Thoracic aorta (tissue), 2 donors: ENCODE measurements at regions not wholly inside any gene's neighbourhood (a gene's known extent, or its start where the extent isn't known, plus 50 kb on each side); places are given as distances from the start of the nearest gene placed in this dataset.

ENCODE experiments used
- ATAC-seq: fragments of 150-250 bp; one replicate; pipeline ENCODE4 v1.8.0; 2017; ENCODE audit warnings: low read depth; ENCODE audit not compliant: insufficient number of reproducible peaks, low FRiP score
- DNase-seq: peaks from one replicate; pipeline ENCODE4 v3.0.0-alpha.2; 2020; ENCODE audit warnings: low spot score
- H3K27ac ChIP-seq, 2 donors: fragments of 200-600 bp; sonication (generic); 1 replicate in 1 of 2; 2 replicates in 1 of 2; pipeline ENCODE4 v1.5.1; 2016; ENCODE audit warnings: mild to moderate bottlenecking in 2 of 2, moderate library complexity in 2 of 2
- H3K27me3 ChIP-seq: fragments of 200-600 bp; sonication (generic); replicated peaks from 2 replicates; pipeline ENCODE4 v1.6.0; 2016; ENCODE audit warnings: mild to moderate bottlenecking; ENCODE audit not compliant: insufficient read depth
- H3K36me3 ChIP-seq: fragments of 200-600 bp; sonication (generic); one replicate; pipeline ENCODE4 v1.5.1; 2016
- H3K4me1 ChIP-seq, 2 donors: fragments of 200-600 bp; sonication (generic); 1 replicate in 1 of 2; 2 replicates in 1 of 2; pipeline versions ENCODE4 v1.5.1 to v1.6.0; 2016; ENCODE audit warnings: low read depth in 2 of 2, mild to moderate bottlenecking in 1 of 2; ENCODE audit not compliant: control insufficient read depth in 1 of 2
- H3K4me3 ChIP-seq: fragments of 200-600 bp; sonication (generic); 2 replicates; pipeline ENCODE4 v1.5.1; 2016; ENCODE audit warnings: mild to moderate bottlenecking
- H3K9me3 ChIP-seq: fragments of 200-600 bp; sonication (generic); 2 replicates; pipeline ENCODE4 v1.5.1; 2016
- CTCF ChIP-seq: fragments of 200-600 bp; sonication (generic); IDR thresholded peaks from one replicate; pipeline ENCODE4 v1.5.1; 2019; ENCODE audit warnings: antibody characterized with exemption

- H3K4me3 ChIP-seq: no peak overlapping the region
- no peaks in the 10 kb centered on the region for H3K36me3 ChIP-seq
- H3K27me3 ChIP-seq: no peaks in the 10 kb centered on the region
- no peaks in the 10 kb centered on the region for H3K4me1 ChIP-seq
- no peak for DNase-seq
- H3K27ac ChIP-seq: no peak overlapping the region
- TF ChIP-seq CTCF: no peak
- no peaks in the 10 kb centered on the region for H3K9me3 ChIP-seq
- no peak for ATAC-seq
Measured at GRCh38 chr1:5271264-5271663, 616.9 kb downstream of the AJAP1 start.

GRCh38 chr1:5269901-5270300 is 615.5 kb downstream of the AJAP1 start:
- DNase-seq (no peak), ATAC-seq (no peak)
- no peaks in the 10 kb centered on the region for H3K27me3 ChIP-seq
- no peaks in the 10 kb centered on the region for H3K9me3 ChIP-seq
- no peaks in the 10 kb centered on the region for H3K36me3 ChIP-seq
- no peak overlapping the region for H3K27ac ChIP-seq
- H3K4me1 ChIP-seq: no peaks in the 10 kb centered on the region
- no peak for TF ChIP-seq CTCF
- no peak overlapping the region for H3K4me3 ChIP-seq

GRCh38 chr1:5267603-5268235 is 613.3 kb downstream of the AJAP1 start:
- Histone ChIP-seq H3K4me1 (no peaks in the 10 kb centered on the region), H3K9me3 (no peaks in the 10 kb centered on the region), H3K4me3 (no peak overlapping the region), H3K27ac (no peak overlapping the region), H3K27me3 (no peaks in the 10 kb centered on the region), H3K36me3 (no peaks in the 10 kb centered on the region)
- TF ChIP-seq CTCF: no peak
- no peak for ATAC-seq
- no peak for DNase-seq

- Histone ChIP-seq H3K4me1 (no peaks in the 10 kb centered on the region), H3K36me3 (no peaks in the 10 kb centered on the region), H3K27ac (no peak overlapping the region), H3K9me3 (no peaks in the 10 kb centered on the region), H3K27me3 (no peaks in the 10 kb centered on the region), H3K4me3 (no peak overlapping the region)
- no peak for ATAC-seq
- DNase-seq: no peak
- TF ChIP-seq CTCF: no peak
Measured at GRCh38 chr1:5265438-5266075, 611.1 kb downstream of the AJAP1 start.

- Histone ChIP-seq H3K4me3 (no peak overlapping the region), H3K27me3 (no peaks in the 10 kb centered on the region), H3K4me1 (no peaks in the 10 kb centered on the region), H3K27ac (no peak overlapping the region), H3K9me3 (peaks cover 1% of the 10 kb centered on the region), H3K36me3 (no peaks in the 10 kb centered on the region)
- no peak for TF ChIP-seq CTCF
- ATAC-seq (no peak), DNase-seq (no peak)
Measured at GRCh38 chr1:5264476-5264875, 610.1 kb downstream of the AJAP1 start.
